Coronary artery (tissue), 2 donors: ENCODE measurements at regions not wholly inside any gene's neighbourhood (a gene's known extent, or its start where the extent isn't known, plus 50 kb on each side); places are given as distances from the start of the nearest gene placed in this dataset.
"Not testable (repeated sequence)": the region's sequence is repeated elsewhere in the genome, so short reads cannot be mapped to it uniquely, and the experiment has no call there.

Experiments
- DNase-seq: peaks from one replicate; pipeline ENCODE4 v3.0.0-alpha.2; 2017; ENCODE audit warnings: low spot score
- H3K27ac ChIP-seq, 2 donors: fragments of 200-600 bp; sonication (generic); one replicate each; pipeline ENCODE4 v1.5.1; 2016 to 2019
- H3K4me3 ChIP-seq: fragments of 200-600 bp; sonication (generic); 2 replicates; pipeline ENCODE4 v1.5.1; 2016; ENCODE audit warnings: mild to moderate bottlenecking, moderate library complexity
- CTCF ChIP-seq: fragments of 200-600 bp; sonication (generic); IDR thresholded peaks from one replicate; pipeline ENCODE4 v1.5.1; 2019; ENCODE audit warnings: antibody characterized with exemption

GRCh38 chr5:42989190-42989589, 50.9 kb downstream of the ANXA2R start:
- Histone ChIP-seq H3K4me3 (no peak overlapping the region), H3K27ac (no peak overlapping the region)
- no peak for TF ChIP-seq CTCF

GRCh38 chr5:42988568-42988967, 51.6 kb downstream of the ANXA2R start:
- TF ChIP-seq CTCF = no peak
- Histone ChIP-seq H3K4me3 (no peak overlapping the region), H3K27ac (no peak overlapping the region)
- no peak for DNase-seq

More at GRCh38 chr5:42989190-42989589, 50.9 kb downstream of the ANXA2R start:
- DNase-seq = no peak

GRCh38 chr5:42985129-42986037, 54.7 kb downstream of the ANXA2R start:
- DNase-seq = no peak
- H3K4me3 ChIP-seq = no peak overlapping the region
- no peak overlapping the region for H3K27ac ChIP-seq
- TF ChIP-seq CTCF = no peak

GRCh38 chr5:42984307-42984706, 55.8 kb downstream of the ANXA2R start:
- H3K27ac ChIP-seq = no peak overlapping the region
- no peak overlapping the region for H3K4me3 ChIP-seq
- no peak for DNase-seq
- no peak for TF ChIP-seq CTCF

GRCh38 chr5:42982107-42982622, 58.0 kb downstream of the ANXA2R start:
- H3K27ac ChIP-seq = no peak overlapping the region
- no peak for DNase-seq
- no peak overlapping the region for H3K4me3 ChIP-seq
- no peak for TF ChIP-seq CTCF

- H3K27ac ChIP-seq, DNase-seq, H3K4me3 ChIP-seq: not testable (repeated sequence)
Measured at GRCh38 chr5:42981417-42982106, 58.6 kb downstream of the ANXA2R start.

GRCh38 chr5:42981015-42981414, 59.1 kb downstream of the ANXA2R start:
- not testable (repeated sequence) for H3K4me3 ChIP-seq, H3K27ac ChIP-seq, DNase-seq

GRCh38 chr5:42980391-42980790, 59.7 kb downstream of the ANXA2R start:
- not testable (repeated sequence) for H3K27ac ChIP-seq, DNase-seq, H3K4me3 ChIP-seq

GRCh38 chr5:42979242-42979641, 60.9 kb downstream of the ANXA2R start:
- H3K4me3 ChIP-seq, H3K27ac ChIP-seq, DNase-seq: not testable (repeated sequence)
